GM18867 (cell line): ENCODE measurements at regions not wholly inside any gene's neighbourhood (a gene's known extent, or its start where the extent isn't known, plus 50 kb on each side); places are given as distances from the start of the nearest gene placed in this dataset.

Experiments used
- ATAC-seq: cut with Tn5 transposase; IDR thresholded peaks from one replicate; pipeline ENCODE4 v1.9.1; 2021; ENCODE audit warnings: mild to moderate bottlenecking, moderate library complexity; ENCODE audit not compliant: unreplicated experiment

DNA sequence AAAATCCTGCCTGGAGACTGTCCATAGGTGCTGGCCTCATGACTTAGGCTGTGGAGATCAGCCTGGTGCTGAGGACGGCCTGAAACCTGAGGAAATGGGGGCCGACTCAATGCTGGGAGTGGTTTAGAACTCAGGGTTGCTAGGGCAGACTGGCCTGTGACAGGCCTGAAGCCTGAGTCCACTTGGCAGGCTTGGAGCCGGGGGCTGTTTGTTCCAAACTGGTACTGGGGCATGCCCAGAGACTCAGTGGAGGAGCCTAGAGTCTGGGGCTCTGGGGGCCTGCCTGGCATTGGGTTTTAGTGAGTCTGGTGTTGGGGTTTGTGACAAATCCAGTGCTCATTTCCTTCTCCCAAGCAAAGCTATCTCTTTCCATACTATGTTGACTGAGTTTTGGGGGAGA, 489.7 kb upstream of the CNKSR2 start:
- ATAC-seq = no peak

DNA sequence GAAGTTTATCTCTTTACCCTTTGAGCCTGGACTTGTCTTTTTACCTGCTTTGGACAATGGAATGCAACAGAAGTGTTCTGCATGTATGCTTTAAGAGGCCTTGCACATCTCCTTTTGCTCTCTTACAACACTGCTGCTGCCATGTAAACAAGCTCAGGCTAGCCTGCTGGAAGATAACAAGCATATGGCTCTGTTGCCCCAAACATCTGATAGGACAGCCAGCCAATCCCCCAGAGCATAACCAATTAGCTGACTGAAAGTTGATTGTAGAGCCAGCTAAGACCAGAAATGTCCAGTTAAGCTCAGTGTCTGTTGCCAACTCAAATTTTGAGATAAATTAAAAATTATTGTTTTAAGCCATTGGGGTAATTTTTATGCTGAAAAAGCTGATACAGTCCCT, 510.6 kb upstream of the CNKSR2 start:
- no peak for ATAC-seq

DNA sequence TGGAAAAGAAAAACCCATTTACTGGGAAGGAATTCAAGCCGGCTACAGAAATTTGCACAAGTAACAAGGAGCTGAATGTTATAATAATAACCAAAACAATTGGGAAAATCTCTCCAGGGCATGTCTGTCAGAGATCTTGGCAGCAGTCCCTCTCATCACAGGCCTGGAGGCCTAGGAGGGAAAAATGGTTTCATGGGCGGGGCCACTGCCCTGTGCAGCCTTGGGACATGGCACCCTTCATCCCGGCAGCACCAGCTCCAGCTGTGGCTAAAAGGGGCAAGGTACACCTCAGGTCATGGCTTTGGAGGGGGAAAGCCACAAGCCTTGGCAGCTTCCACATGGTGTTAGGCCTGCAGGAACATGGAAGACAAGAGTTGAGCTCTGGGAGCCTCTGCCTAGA, 513.1 kb upstream of the CNKSR2 start:
- no peak for ATAC-seq

DNA sequence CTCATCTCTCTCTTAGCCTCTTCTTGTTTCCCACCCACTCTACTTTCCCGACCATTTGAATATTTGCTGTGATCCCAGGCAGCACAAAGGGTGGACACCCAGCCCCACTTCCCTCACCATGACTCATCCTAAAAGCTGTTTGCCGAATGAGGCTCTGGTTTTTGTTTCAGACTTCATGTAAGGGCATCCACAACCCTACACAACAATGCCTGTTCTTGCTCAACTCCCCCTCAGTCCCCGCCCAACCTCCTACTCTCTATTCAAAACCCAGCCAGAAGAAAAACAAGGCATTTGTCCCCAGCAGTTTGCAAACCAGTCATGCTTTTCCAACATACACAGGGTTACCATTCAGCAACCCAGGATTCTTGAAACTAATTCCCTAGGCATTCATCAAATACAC, 516.5 kb upstream of the CNKSR2 start:
- no peak for ATAC-seq

DNA sequence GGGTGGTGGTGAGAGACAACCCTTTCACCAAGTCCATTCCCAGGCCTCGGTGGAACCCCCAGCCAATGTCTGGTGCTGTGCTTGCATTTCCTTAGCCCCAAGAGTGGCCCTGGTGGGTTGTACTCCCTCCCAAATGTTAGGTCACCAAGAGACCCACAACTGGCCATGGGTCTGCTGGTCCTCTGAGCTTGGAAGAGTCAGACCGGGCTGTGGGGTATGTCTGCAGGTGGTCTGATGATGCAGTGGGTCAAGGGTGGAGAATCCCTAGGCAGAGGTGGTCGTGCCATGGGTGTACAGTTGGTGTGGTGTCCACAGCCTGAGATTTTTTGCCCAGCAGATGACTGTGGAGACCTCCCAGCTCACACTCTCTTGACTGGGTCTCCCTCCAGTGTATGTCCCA, 535.7 kb upstream of the CNKSR2 start:
- no peak for ATAC-seq

DNA sequence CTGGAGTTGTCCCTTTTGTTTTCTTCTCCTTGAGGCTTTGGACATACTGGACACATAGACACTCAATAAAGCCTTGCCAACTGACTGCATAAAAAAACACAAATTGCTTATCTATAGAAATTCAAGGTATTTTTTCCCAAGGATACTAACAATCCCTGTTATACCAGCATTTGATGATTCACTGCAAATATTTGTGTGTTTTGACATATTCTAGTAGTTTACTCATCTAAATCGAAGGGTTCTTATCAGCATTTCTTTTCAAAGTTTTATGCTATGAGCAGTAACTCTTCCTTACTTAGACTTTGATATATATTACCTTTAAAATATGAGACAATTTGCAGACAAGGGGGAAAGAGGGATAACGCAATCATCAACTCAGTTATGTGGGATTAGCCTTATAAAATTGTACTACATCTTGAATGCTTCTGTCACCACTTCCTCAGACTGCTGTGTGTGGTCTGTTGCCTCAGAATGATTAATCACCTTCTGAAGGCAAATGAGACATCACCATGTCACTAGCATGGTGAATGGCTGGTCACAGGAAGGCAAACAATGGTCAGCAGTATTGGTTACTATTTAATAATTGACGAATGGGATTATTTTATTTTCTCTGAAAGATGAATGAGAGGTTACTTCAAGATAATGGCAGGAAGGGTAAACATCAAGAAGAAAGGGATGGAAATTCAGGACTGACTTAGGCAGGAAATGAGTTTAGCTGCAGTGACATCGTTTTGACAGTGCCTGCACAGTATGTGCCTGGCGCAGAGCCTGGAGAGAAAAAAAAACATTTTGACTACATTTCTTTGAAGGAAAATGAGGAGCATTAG, 544.3 kb upstream of the CNKSR2 start:
- no peak for ATAC-seq

DNA sequence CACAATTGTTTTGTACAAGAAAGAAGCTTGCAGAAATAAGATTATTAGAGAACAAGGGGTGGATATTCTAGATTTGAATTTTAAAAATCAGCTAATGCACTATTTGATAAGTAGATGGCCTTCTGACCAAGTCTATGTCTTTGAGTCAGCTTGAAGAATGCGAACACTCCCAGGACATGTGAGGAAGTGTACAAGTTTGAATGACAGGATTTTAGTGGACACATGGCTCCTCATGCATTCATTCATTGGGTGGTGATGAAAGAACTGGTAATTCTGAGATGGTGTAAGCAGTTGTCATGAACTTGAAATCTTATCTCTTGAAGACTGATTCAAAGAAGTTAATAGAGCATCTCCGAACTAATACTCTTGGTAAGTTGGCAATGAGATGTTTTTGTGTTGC, 548.2 kb upstream of the CNKSR2 start:
- ATAC-seq = no peak

DNA sequence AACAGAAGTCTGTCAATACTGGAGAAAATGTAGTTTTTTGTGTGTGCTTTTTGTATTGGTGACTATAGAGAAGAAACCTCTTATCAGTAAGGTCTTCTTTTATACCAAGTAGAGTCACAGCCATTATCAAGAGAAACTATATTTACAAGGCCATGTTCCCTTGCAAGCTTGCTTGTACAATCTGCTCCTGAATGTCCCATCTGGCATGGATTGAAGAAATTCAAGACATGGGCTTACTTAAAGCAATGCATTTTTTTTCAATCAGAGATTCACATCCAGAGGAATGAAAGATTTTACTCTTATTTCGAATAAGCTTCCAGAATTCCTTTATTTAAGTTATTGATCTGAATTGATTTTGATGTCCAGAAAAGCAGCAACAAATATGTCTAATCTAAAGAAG, 537.3 kb upstream of the RPS6KA3 start:
- ATAC-seq = no peak

DNA sequence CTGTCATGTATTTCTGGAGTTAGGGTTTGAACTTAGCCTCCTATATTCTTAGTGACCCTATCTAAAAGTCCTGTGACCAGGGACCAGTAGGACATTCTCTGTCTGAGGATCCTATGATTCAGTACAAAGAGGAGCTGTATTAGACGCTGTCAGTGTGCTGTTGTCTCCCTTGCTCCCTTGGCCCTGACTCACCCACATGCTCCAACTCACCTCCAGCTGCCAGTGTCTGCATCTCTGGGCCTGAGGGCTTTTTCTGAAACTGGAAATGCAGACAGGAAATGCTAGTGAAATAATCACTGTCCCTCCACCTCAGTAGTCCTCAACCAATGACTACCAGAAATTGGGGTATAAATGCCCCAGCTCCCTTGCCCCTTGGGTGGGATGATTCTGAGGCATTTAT, 535.3 kb upstream of the RPS6KA3 start:
- ATAC-seq = no peak

DNA sequence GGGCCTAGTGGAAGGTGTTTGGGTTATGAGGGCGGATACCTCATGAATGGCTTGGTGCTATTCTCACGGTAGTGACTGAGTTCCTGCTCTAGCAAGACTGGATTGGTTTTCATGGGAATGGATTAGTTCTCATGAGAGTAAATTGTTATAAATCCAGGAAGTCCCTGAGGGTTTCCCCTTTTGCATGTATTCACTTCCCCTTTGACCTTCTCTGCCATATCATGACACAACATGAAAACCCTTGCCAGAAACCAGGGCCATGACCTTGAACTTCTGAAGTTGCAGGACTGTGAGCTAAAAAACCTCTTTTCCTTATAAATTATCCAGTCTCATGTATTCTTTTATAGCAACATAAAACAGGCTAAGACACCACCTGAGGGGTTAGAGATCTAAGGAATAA, 529.7 kb upstream of the RPS6KA3 start:
- no peak for ATAC-seq

DNA sequence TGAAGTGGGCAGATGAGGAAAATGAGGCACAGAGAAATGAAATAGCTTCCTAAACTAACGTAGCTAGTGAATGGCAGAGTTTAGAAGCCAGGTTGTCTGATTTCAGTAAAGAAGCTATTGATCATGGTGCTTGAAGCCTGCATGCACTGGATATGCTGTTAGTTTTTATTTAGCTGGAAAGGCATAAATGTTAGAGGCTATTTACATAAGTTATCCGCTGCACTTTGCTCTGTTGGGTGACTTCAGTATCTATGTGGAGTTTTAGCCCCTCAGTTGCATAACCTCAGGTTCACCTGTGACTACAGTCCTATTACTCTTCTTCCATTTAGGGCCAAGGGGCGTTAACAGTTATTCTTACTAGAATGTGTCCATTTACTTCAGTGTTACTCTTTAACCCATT, 522.4 kb upstream of the RPS6KA3 start:
- ATAC-seq = no peak

DNA sequence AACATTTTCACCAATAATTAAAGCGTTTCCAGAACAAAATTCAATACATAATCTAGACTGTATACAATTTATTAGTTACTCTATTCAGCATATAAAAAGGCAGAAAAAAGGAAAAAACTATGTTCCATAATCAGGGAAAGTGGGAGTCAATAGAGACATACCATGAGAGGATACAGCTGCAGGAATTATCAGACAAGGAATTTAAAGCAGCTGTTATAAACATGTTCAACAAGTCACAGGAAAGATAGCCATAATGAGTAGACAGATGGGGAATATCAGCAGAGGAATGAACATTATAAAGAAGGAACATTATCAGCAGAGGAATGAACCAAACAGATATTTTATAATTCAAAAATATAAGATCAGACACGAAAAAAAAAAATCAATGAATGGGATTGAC, 500.6 kb upstream of the RPS6KA3 start:
- ATAC-seq = no peak

DNA sequence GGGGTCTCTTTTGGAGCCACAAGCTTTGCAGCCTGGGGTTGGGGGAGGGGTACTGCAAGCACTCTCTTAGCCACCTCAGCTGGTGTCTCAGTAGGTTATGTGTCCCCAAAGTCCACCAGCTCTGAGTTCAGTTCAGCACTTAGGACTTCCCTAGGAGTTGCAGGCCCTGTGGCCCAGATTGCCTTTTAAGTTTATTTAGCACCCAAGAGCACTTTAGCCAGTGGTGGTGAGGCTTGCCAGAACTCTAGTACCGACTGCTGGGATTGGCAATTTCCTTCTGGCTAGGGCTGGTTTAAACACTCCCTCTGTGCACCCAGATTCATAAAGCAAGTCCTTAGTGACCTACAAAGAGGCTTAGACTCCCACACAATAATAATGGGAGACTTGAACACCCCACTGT, 489.9 kb upstream of the RPS6KA3 start:
- no peak for ATAC-seq

DNA sequence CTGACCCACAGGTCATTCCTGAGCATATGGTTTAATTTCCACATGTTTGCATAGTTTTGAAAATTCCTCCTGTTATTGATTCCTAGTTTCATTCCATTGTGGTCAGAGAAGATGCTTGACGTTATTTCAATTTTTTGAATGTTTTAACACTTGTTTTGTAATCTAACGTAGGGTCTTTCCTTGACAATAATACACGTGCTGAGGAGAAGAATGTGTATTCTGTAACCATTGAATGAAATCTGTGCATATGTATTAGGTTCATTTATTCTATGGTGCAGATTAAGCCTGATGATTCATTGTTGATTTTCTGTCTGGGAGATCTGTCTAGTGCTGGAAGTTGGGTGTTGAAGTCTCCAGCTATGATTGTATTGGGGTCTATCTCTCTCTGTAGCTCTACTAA, 486.4 kb upstream of the RPS6KA3 start:
- ATAC-seq = no peak

DNA sequence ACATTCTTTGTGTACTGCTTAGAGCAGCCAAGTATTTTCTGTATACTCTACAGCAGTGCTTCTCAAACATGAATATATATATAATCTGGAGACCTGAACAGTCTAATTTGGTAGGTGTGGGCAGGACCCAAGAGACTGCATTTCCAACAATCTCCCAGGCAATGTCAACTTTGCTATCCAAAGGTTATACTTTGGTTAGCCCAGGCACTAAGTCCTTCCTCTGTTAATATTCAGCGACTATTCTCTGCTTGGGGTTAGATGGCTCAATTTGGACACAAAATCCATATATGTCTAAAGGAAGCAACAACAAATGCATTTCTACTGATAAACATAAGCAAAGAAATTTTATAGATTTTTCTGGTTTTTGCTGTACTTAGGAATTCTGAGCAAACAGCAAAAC, 480.0 kb upstream of the RPS6KA3 start:
- ATAC-seq = no peak

DNA sequence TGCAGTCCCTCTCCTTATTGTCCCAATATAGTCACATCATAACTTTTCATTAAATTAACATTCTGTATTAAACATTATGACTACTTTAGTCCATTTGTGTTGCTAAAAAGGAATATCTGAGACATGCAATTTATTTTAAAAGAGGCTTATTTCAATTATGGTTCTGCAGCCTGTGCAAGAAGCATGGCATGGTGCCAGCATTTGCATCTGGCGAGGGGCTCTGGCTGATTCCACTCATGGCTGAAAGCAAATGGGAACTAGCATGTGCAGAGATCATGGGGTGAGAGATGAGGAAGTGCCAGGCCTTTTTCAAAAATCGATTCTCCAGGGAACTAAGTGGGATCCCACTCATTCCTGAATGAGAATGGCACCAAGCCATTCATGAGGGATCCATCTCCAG, 476.3 kb upstream of the RPS6KA3 start:
- no peak for ATAC-seq

DNA sequence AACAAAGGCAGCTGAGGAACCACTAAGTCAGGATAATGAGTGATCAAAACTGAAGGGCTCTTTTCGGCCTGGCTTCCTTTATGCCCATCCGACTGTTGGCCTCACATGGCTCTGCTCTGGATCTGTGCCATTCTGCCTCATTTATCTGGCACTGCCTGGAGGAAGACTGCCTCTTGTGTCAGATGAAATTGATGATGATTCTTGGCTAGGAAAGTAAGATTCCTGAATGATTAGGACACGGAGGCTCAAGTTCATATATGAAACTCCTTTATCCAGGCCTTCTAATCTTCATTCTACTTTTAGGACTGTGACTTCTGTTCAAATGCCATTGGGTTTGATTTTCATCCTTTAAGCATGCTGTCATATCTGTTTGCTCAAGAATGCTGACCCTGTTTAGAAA, 475.4 kb upstream of the RPS6KA3 start:
- ATAC-seq = no peak

DNA sequence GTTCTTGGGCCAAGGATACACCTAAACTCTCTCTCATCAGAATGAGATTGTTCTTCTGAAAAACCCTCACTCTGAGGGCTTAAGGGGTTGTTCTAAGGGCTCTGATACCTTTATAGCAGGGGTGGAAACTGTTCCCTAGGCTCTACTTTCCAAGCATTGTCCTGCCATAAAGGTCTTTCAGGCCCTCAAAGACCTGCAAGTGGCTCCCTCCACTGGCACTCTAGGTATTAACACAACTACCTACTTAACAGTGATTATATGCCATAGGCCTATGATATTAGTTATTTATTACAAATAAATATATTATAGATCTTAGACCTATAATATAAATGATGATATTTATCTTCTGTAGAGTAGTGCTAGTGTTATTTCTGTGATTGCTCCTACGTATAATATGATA, 473.7 kb upstream of the RPS6KA3 start:
- ATAC-seq = no peak

DNA sequence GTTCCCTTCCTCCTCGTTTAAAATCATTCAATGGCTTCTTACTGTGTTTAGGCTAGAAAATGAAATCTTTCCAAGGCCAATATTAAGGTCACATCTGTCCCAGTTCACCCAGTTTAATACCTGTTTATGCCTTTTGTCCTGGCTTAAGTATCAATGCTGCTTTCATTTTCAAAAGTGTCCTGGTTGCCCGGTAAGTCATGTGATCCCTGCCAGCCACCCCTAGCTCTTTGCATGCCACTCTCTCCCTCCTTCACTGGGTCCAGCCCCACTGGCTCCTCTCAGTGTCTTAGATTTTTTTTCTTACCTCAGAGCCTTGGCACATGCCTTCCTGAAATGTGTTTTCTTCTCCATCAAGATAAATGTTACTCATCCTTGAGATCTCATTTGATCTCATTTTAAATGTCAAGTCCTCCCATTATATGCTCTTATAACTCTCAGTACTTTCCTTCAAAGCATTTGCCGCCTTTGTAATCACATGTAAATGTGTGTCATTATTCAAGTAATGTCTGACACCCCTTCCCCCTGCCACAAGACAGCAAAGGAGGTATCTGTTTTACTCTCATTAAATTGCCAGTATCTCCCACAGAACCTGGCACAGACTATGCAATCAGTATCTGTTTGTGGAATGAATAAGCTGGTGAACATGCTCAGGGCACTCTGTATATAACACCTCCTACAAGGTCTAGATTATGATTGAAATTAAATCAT, 472.5 kb upstream of the RPS6KA3 start:
- no peak for ATAC-seq

DNA sequence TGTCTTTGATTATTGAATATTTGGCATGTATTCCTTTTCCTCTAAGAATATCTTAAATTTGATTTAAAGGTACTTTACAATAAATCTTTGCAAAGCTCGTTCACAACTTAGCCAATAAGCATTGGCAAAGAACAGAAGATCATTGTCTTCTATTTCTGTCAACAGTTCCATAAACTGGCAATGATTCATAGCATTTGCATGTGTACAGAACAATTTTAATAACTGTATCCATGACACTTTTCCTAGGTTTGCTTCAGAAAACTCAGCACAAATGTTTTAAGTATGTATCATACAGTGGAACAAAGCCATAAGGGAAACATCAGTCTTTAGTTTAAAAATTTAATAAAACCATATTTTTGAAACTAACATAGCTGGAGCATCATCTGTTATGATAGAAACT, 462.7 kb upstream of the RPS6KA3 start:
- no peak for ATAC-seq

DNA sequence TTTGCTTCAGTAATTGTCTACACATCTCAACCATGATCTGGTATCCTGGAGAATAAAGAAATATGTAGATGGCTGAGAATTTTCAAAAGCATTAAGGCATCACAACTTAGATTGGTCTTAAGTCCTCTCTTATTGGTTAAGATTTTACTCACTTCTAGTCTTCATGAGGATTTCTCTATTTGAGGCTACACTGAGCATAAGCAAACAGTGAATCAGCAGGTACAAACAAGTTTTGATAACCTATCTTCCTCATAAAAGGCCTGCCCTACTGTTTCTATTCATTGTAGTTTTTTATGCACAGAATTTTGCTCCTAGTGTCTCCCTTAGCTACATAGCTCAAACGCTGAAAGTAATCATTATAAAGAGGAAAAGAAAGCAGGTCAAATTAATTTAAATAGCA, 460.7 kb upstream of the RPS6KA3 start:
- ATAC-seq = no peak

DNA sequence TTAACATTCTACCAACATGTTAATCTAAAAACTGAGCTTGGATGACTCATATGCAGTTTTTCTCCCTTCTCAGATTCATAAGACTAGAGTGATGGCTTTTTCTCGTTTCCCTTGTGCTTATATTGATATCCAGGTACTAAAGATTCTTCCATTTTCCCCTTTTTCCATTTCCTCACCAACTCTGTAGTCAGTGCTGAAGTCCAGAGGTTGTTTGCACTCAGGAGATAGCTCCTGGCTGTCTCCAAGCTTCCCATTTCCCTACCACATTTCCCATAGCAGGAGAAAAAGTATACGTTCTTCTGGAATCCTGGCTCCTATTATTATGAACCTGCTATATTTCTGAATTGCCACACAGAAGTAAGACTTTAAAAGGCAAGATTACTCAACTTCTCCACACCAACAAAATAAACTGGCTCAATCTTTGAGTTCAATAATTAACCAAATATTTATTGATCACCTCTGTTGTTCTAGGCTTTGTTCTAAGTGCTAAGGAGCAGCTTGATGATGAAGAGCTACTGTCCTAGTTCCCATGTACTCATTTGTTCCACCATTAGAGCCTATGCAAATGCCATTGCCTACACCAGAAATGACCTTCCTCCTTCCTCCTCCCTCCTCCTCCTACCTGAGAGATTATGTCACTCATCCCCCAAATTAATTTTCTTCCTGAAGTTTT, 454.4 kb upstream of the RPS6KA3 start:
- ATAC-seq = no peak
